Psoas muscle (tissue), 7 donors: ENCODE measurements at regions not wholly inside any gene's neighbourhood (a gene's known extent, or its start where the extent isn't known, plus 50 kb on each side); places are given as distances from the start of the nearest gene placed in this dataset.

Source experiments
- ATAC-seq, 4 donors: fragments of 200-7000 bp; cut with Tn5 transposase; one replicate each; pipeline ENCODE4 v1.9.1; 2020; ENCODE audit warnings: moderate library complexity in 3 of 4, mild to moderate bottlenecking in 2 of 4
- DNase-seq, 2 donors: peaks; one replicate each; pipeline ENCODE4 v3.0.0-alpha.2; 2020
- H3K27ac ChIP-seq: fragments of 200-600 bp; one replicate; pipeline ENCODE4 v1.8.0; 2022
- H3K27me3 ChIP-seq, 3 donors: fragments of 200-600 bp in 1 of 3; one replicate each; pipeline versions ENCODE4 v1.6.1 to v1.8.0; 2013 to 2022; ENCODE audit warnings: low read length in 2 of 3, mild to moderate bottlenecking in 2 of 3, moderate library complexity in 1 of 3; ENCODE audit not compliant: insufficient read depth in 3 of 3
- H3K36me3 ChIP-seq, 2 donors: fragments of 200-600 bp in 1 of 2; one replicate each; pipeline versions ENCODE4 v1.6.1 to v1.8.0; 2013 to 2022; ENCODE audit warnings: low read depth in 1 of 2, mild to moderate bottlenecking in 1 of 2, moderate library complexity in 1 of 2; ENCODE audit not compliant: insufficient read depth in 1 of 2
- H3K4me1 ChIP-seq: fragments of 200-600 bp; one replicate; pipeline ENCODE4 v1.8.0; 2022
- H3K4me3 ChIP-seq: fragments of 200-600 bp; one replicate; pipeline ENCODE4 v1.8.0; 2022; ENCODE audit warnings: mild to moderate bottlenecking
- H3K9me3 ChIP-seq: fragments of 200-600 bp; one replicate; pipeline ENCODE4 v1.8.0; 2022
- CTCF ChIP-seq: fragments of 200-600 bp; IDR thresholded peaks from one replicate; pipeline ENCODE4 v1.8.0; 2022; ENCODE audit warnings: antibody characterized with exemption
- WGBS, 3 donors: extraction: QIAGEN DNeasy Blood & Tissue Kit; methylation state at CpG; one replicate each; pipeline versions ENCODE4 v1.1.6 to v1.1.7; 2013; 5-methylcytosine and 5-hydroxymethylcytosine counted together
- intact Hi-C, 2 donors: fragments of 100-400 bp; cut with DNase I; formaldehyde crosslinking; loops; one replicate each; pipeline versions ENCODE4 v1.11.0 to v1.14.2; 2022
- donor health status: healthy with polysubstance abuse.
- donor health status: DM: no; HTN: no; CAD: no; lungs with moderate emphysema.
- donor health status: Bipolar disorder and iron deficiency.
- donor health status: healthy.
- donor health status: DM: yes; HTN: yes; CAD: no.
- donor health status: DM: no; HTN: no; CAD: no.
- donor health status: DM: yes; HTN: yes; CAD: no.

- DNase-seq = no peak
- intact Hi-C loops = no loop called here
Observed at GRCh38 chr17:13420418-13420826, 181.3 kb downstream of the HS3ST3A1 start.

GRCh38 chr17:13419676-13420075, 182.1 kb downstream of the HS3ST3A1 start:
- Histone ChIP-seq H3K9me3 (no peaks in the 10 kb centered on the region), H3K27ac (no peak overlapping the region), H3K4me1 (no peaks in the 10 kb centered on the region), H3K27me3 (no peaks in the 10 kb centered on the region), H3K36me3 (no peaks in the 10 kb centered on the region), H3K4me3 (no peak overlapping the region)
- no peak for DNase-seq
- WGBS, 3 donors = 84 to 92% (median 89%) methylated on average over 6 of the region's 6 CpGs
- TF ChIP-seq CTCF = no peak
- intact Hi-C loops = no loop called here
- ATAC-seq = no peak

More at GRCh38 chr17:13420418-13420826, 181.3 kb downstream of the HS3ST3A1 start:
- no peaks in the 10 kb centered on the region for H3K27me3 ChIP-seq
- no peak overlapping the region for H3K27ac ChIP-seq
- 81 to 95% (median 88%) methylated on average over 1 of the region's 1 CpG for WGBS, 3 donors
- no peaks in the 10 kb centered on the region for H3K36me3 ChIP-seq
- no peaks in the 10 kb centered on the region for H3K9me3 ChIP-seq
- H3K4me3 ChIP-seq = no peak overlapping the region
- ATAC-seq = no peak
- no peak for TF ChIP-seq CTCF
- no peaks in the 10 kb centered on the region for H3K4me1 ChIP-seq

DNA sequence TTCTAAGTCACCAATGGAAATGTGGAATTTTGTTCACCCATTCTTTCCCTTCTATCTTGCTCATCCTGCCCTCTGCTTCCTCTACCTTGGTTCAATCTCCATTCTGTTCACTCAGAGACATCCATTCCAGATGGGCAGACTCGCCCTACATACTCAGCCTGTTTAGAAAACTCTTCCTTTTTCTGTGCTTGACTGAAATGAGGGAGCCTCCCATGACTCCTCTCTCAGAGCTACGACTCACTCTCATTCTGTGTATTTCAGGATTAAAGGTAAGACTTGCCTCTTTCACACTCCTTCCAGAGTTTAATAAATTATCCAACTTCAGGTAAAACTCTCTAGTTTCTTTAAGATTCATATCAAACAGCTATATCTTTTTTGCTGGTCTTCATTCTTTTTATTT, 182.8 kb downstream of the HS3ST3A1 start:
- H3K4me1 ChIP-seq = no peaks in the 10 kb centered on the region
- H3K36me3 ChIP-seq = no peaks in the 10 kb centered on the region
- no peak for TF ChIP-seq CTCF
- intact Hi-C loops = no loop called here
- ATAC-seq (no peak), DNase-seq (no peak)
- H3K27ac ChIP-seq = no peak overlapping the region
- H3K27me3 ChIP-seq = no peaks in the 10 kb centered on the region
- no peaks in the 10 kb centered on the region for H3K9me3 ChIP-seq
- WGBS, 3 donors = 77 to 81% (median 78%) methylated on average over 2 of the region's 2 CpGs
- H3K4me3 ChIP-seq = no peak overlapping the region

- Histone ChIP-seq H3K9me3 (no peaks in the 10 kb centered on the region), H3K4me1 (no peaks in the 10 kb centered on the region), H3K36me3 (no peaks in the 10 kb centered on the region), H3K27me3 (no peaks in the 10 kb centered on the region), H3K27ac (no peak overlapping the region), H3K4me3 (no peak overlapping the region)
- no peak for DNase-seq
- intact Hi-C loops = no loop called here
- TF ChIP-seq CTCF = no peak
- ATAC-seq = no peak
- 31 to 38% (median 34%) methylated on average over 2 of the region's 2 CpGs for WGBS, 3 donors
Observed at GRCh38 chr17:13417381-13417950, 184.3 kb downstream of the HS3ST3A1 start.

DNA sequence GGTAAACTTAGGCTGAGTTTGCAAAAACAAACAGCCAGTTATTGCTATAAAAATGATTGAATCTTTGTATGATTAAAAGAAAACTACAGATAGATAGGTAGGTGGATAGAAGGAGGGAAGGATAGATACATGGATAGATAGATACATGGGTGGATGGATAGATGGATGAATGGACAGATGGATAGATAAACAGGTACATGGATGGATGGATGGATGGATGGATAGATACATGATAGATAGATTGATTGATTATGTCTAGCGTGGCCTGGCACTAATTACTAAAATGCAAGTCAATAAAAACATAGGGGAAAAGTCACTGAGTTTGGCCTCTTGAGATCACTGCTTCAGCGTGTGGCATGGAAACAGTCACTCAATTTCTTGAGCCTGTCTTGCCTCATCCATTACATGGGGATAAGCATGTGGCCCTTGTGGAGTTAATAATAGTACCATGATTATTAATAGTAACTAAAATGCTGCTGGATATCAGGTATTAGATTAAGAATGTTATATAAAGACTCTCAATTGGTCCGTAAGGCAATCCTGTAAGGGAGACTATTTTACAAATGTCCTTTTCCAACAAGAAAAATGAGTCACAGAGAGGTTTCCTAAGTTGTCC, 184.9 kb downstream of the HS3ST3A1 start:
- no peak overlapping the region for H3K27ac ChIP-seq

More for the DNA sequence above, 184.9 kb downstream of the HS3ST3A1 start:
- no peak overlapping the region for H3K4me3 ChIP-seq
- intact Hi-C loops = no loop called here
- ATAC-seq (no peak), DNase-seq (no peak)
- H3K4me1 ChIP-seq = no peaks in the 10 kb centered on the region
- H3K27me3 ChIP-seq = no peaks in the 10 kb centered on the region
- no peak for TF ChIP-seq CTCF
- no peaks in the 10 kb centered on the region for H3K36me3 ChIP-seq
- 50 to 84% (median 56%) methylated on average over 3 of the region's 3 CpGs for WGBS, 3 donors
- no peaks in the 10 kb centered on the region for H3K9me3 ChIP-seq
